Endothelial cell of umbilical vein (primary cell): ENCODE measurements at regions not wholly inside any gene's neighbourhood (a gene's known extent, or its start where the extent isn't known, plus 50 kb on each side); places are given as distances from the start of the nearest gene placed in this dataset.

Experiments
- BruUV-seq: library from RNA; stranded (reverse); fragments of 400-500 nt; replicated peaks from 2 replicates; lab custom pipeline; 2021; lab: Mats Ljungman, UMichigan
- CTCF ChIA-PET: fragments of 300-600, 350-600 bp; sonication (Branson Sonifier 250); formaldehyde crosslinking; loops from one replicate; lab custom pipeline; 2021; ENCODE audit warnings: antibody characterized with exemption, inconsistent platforms; lab: Charles Lee
- POLR2A ChIA-PET: fragments of 300-600, 350-600 bp; sonication (Branson Sonifier 250); formaldehyde crosslinking; loops from one replicate; lab custom pipeline; 2021; ENCODE audit warnings: antibody characterized with exemption, inconsistent platforms; lab: Charles Lee
- DNase-seq: peaks from one replicate; pipeline ENCODE4 v3.0.0-alpha.2; 2011; ENCODE audit warnings: low read depth, low spot score
- FAIRE-seq: peaks from 2 replicates; lab custom pipeline; 2011; peaks lifted over from hg19 to GRCh38; lab: Jason Lieb, UNC
- H2AFZ ChIP-seq: 2 replicates; pipeline ENCODE4 v1.6.0; 2012; ENCODE audit warnings: low read depth, low read length, control low read depth, inconsistent platforms
- H3K27ac ChIP-seq: 2 replicates; pipeline ENCODE4 v1.5.1; 2011; ENCODE audit warnings: low read depth, mild to moderate bottlenecking, control low read depth, low read length, moderate library complexity; ENCODE audit not compliant: insufficient read depth
- H3K27me3 ChIP-seq, 2 experiments: 2 replicates each; pipeline versions ENCODE4 v1.6.0 to v1.6.1; 2011; ENCODE audit warnings: low read length in 2 of 2, mixed read lengths in 1 of 2; ENCODE audit not compliant: control insufficient read depth in 2 of 2, insufficient read depth in 2 of 2
- H3K36me3 ChIP-seq, 2 experiments: 2 replicates in 1 of 2; 3 replicates in 1 of 2; pipeline ENCODE4 v1.5.1; 2011; ENCODE audit warnings: low read length in 2 of 2, mild to moderate bottlenecking in 1 of 2, moderate library complexity in 1 of 2; ENCODE audit not compliant: control insufficient read depth in 2 of 2, insufficient read depth in 2 of 2; ENCODE audit errors: extremely low read depth in 1 of 2
- H3K4me1 ChIP-seq: 3 replicates; pipeline ENCODE4 v1.5.1; 2011; ENCODE audit warnings: mild to moderate bottlenecking, low read length; ENCODE audit not compliant: control insufficient read depth, insufficient read depth; ENCODE audit errors: extremely low read depth
- H3K4me2 ChIP-seq: 2 replicates; pipeline ENCODE4 v1.6.1; 2011; ENCODE audit warnings: low read length, control low read depth, mixed read lengths; ENCODE audit not compliant: insufficient read depth
- H3K4me3 ChIP-seq, 3 experiments: fragments of 200-600 bp in 1 of 3; sonication (generic), shearing (Covaris generic) in 1 of 3; replicated peaks in 1 of 3; 2 replicates each; pipeline ENCODE4 v1.5.1; 2011 to 2016; ENCODE audit warnings: control low read depth in 3 of 3, low read length in 3 of 3, mild to moderate bottlenecking in 2 of 3, inconsistent platforms in 1 of 3, low read depth in 1 of 3, moderate library complexity in 1 of 3; ENCODE audit not compliant: insufficient read depth in 1 of 3
- H3K79me2 ChIP-seq: 2 replicates; pipeline ENCODE4 v1.6.0; 2012; ENCODE audit warnings: low read length, inconsistent platforms; ENCODE audit not compliant: control insufficient read depth, insufficient read depth
- H3K9ac ChIP-seq: replicated peaks from 2 replicates; pipeline ENCODE3; 2011; ENCODE audit warnings: low read length, control low read depth; ENCODE audit not compliant: insufficient read depth; ENCODE audit errors: extremely low read depth
- H3K9me1 ChIP-seq: replicated peaks from 3 replicates; pipeline ENCODE4 v1.6.0; 2011; ENCODE audit warnings: mild to moderate bottlenecking, low read length; ENCODE audit not compliant: control insufficient read depth, insufficient read depth; ENCODE audit errors: extremely low read depth
- H3K9me3 ChIP-seq: replicated peaks from 2 replicates; pipeline ENCODE4 v1.5.1; 2012; ENCODE audit warnings: low read length, inconsistent platforms; ENCODE audit not compliant: control insufficient read depth, insufficient read depth
- H4K20me1 ChIP-seq: replicated peaks from 2 replicates; pipeline ENCODE3; 2011; ENCODE audit warnings: mild to moderate bottlenecking, low read length; ENCODE audit not compliant: control insufficient read depth, insufficient read depth; ENCODE audit errors: extremely low read depth
- EZH2 ChIP-seq: IDR thresholded peaks from 2 replicates; pipeline ENCODE4 v1.6.1; 2012; ENCODE audit warnings: borderline replicate concordance, low read depth, mild to moderate bottlenecking, moderate library complexity, low read length, inconsistent platforms; ENCODE audit not compliant: severe bottlenecking
- FOS ChIP-seq: IDR thresholded peaks from 2 replicates; pipeline ENCODE4 v1.6.1; 2011; ENCODE audit warnings: mild to moderate bottlenecking, low read length, moderate library complexity, borderline replicate concordance; ENCODE audit not compliant: insufficient read depth
- GATA2 ChIP-seq: IDR thresholded peaks from 2 replicates; pipeline ENCODE4 v1.7.0; 2011; ENCODE audit warnings: low read depth, mild to moderate bottlenecking, moderate library complexity, mixed read lengths, low read length; ENCODE audit not compliant: insufficient read length, insufficient read depth
- JUN ChIP-seq: IDR thresholded peaks from 2 replicates; pipeline ENCODE4 v1.6.1; 2011; ENCODE audit warnings: borderline replicate concordance, low read depth; ENCODE audit not compliant: insufficient read length, insufficient read depth
- MYC ChIP-seq: IDR thresholded peaks from one replicate; pipeline ENCODE4 v1.6.1; 2011; ENCODE audit warnings: mild to moderate bottlenecking, low read depth, low read length
- POLR2A ChIP-seq: IDR thresholded peaks from 2 replicates; pipeline ENCODE4 v1.6.1; 2012; ENCODE audit warnings: low read depth, mild to moderate bottlenecking, control low read depth, low read length
- POLR2AphosphoS5 ChIP-seq: IDR thresholded peaks from 2 replicates; pipeline ENCODE4 v1.6.1; 2012; ENCODE audit warnings: low read depth, mild to moderate bottlenecking, control low read depth, low read length, moderate library complexity; ENCODE audit not compliant: insufficient read depth
- dilution Hi-C: fragments of 300-500 bp; cut with MboI; formaldehyde crosslinking; loops from one replicate; pipeline ENCODE4 v1.15.0; 2019; ENCODE audit warnings: low sequenced_read_pairs; ENCODE audit not compliant: extremely low pct_ligation_motif_present
- intact Hi-C: fragments of 100-400 bp; cut with micrococcal nuclease; formaldehyde crosslinking; loops from one replicate; pipeline ENCODE4 v1.10.0; 2022
- TF ChIP-seq, protein P1 (sequence below): IDR thresholded peaks from 2 replicates; pipeline ENCODE4 v1.6.1; 2011; ENCODE audit not compliant: insufficient read depth, insufficient read length
- TF ChIP-seq, protein P2 (sequence below), 2 donors: IDR thresholded peaks; 1 replicate in 1 of 2; 2 replicates in 1 of 2; pipeline ENCODE4 v1.5.1; 2011; ENCODE audit warnings: low read length in 2 of 2, mild to moderate bottlenecking in 2 of 2, moderate library complexity in 2 of 2, control low read depth in 1 of 2, inconsistent platforms in 1 of 2, low read depth in 1 of 2; ENCODE audit not compliant: insufficient read depth in 1 of 2; ENCODE audit errors: extremely low read depth in 1 of 2

DNA sequence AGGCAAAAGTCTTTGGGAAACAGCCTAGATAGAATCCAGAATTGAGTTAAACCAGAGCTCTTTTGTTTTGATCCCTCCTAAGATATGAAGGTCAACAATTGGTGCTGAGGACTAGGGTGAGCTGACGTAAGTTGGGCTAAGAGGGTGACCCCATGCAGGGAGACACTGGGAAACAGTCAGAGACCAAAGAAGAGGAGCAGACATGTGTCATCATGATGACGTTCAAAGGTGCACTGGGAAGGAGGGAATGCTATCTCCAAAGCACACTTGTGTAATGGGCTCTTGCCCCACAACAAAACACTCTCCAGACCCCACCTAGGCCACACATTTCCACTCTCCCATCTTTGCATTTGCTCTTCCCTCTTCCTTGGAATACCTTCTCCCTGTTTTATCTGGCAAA is 481.4 kb downstream of the COG6 start:
- Histone ChIP-seq H3K36me3 (no peaks in the 10 kb centered on the region), H3K79me2 (no peaks in the 10 kb centered on the region), H3K27ac (no peak overlapping the region), H3K9me1 (no peaks in the 10 kb centered on the region), H3K4me2 (no peak overlapping the region), H2AFZ (no peak overlapping the region), H3K9me3 (no peaks in the 10 kb centered on the region), H3K9ac (no peak overlapping the region), H3K4me3 (no peak overlapping the region), H3K4me1 (peaks cover 1% of the 10 kb centered on the region), H3K27me3 (no peaks in the 10 kb centered on the region), H4K20me1 (no peaks in the 10 kb centered on the region)
- intact Hi-C loops = no loop called here
- DNase-seq = no peak
- ChIA-PET POLR2A (no interaction called here), CTCF (interaction anchor here (1.5 to 1.7 kb wide), 2 partner anchors 10 to 15 kb away, joined by 3 to 5 read pairs; no protein-coding TSS in a partner anchor)
- BruUV-seq = no TSS peak
- dilution Hi-C loops = no loop called here
- TF ChIP-seq JUN = no peak
- TF ChIP-seq, protein P1, sequence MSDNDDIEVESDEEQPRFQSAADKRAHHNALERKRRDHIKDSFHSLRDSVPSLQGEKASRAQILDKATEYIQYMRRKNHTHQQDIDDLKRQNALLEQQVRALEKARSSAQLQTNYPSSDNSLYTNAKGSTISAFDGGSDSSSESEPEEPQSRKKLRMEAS = no peak
- no peak for TF ChIP-seq EZH2
- TF ChIP-seq, protein P2, sequence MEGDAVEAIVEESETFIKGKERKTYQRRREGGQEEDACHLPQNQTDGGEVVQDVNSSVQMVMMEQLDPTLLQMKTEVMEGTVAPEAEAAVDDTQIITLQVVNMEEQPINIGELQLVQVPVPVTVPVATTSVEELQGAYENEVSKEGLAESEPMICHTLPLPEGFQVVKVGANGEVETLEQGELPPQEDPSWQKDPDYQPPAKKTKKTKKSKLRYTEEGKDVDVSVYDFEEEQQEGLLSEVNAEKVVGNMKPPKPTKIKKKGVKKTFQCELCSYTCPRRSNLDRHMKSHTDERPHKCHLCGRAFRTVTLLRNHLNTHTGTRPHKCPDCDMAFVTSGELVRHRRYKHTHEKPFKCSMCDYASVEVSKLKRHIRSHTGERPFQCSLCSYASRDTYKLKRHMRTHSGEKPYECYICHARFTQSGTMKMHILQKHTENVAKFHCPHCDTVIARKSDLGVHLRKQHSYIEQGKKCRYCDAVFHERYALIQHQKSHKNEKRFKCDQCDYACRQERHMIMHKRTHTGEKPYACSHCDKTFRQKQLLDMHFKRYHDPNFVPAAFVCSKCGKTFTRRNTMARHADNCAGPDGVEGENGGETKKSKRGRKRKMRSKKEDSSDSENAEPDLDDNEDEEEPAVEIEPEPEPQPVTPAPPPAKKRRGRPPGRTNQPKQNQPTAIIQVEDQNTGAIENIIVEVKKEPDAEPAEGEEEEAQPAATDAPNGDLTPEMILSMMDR (IDR thresholded peaks at IDR 0.05; ENCODE audit: extremely low read depth in 1 of 2, insufficient read depth in 1 of 2, low read depth in 1 of 2, low read length in 2 of 2) = no peak
- TF ChIP-seq POLR2A = no peak
- TF ChIP-seq GATA2 = no peak
- TF ChIP-seq POLR2AphosphoS5 = no peak
- no peak for TF ChIP-seq FOS
- TF ChIP-seq MYC = no peak
- FAIRE-seq = no peak
